Liver (tissue), 8 donors: ENCODE measurements at regions not wholly inside any gene's neighbourhood (a gene's known extent, or its start where the extent isn't known, plus 50 kb on each side); places are given as distances from the start of the nearest gene placed in this dataset.

ENCODE experiments used
- DNase-seq: peaks from one replicate; pipeline ENCODE4 v3.0.0-alpha.2; 2017; ENCODE audit warnings: low spot score
- H3K27ac ChIP-seq, 2 donors: one replicate each; pipeline ENCODE4 v1.7.0; 2013; ENCODE audit warnings: inconsistent platforms in 2 of 2, low read length in 2 of 2, control low read depth in 1 of 2, low read depth in 1 of 2, mild to moderate bottlenecking in 1 of 2
- H3K27me3 ChIP-seq, 4 donors: one replicate each; pipeline versions ENCODE4 v1.6.1 to v1.7.0; 2013; ENCODE audit warnings: low read length in 3 of 4, inconsistent platforms in 1 of 4, mild to moderate bottlenecking in 1 of 4, moderate library complexity in 1 of 4; ENCODE audit not compliant: control insufficient read depth in 4 of 4, insufficient read depth in 4 of 4
- H3K36me3 ChIP-seq, 4 donors: one replicate each; pipeline versions ENCODE4 v1.6.1 to v1.7.0; 2013; ENCODE audit warnings: low read length in 3 of 4, mild to moderate bottlenecking in 3 of 4, low read depth in 1 of 4, moderate library complexity in 1 of 4; ENCODE audit not compliant: control insufficient read depth in 4 of 4, insufficient read depth in 3 of 4
- H3K4me1 ChIP-seq, 4 donors: one replicate each; pipeline versions ENCODE4 v1.6.1 to v1.7.0; 2013; ENCODE audit warnings: low read length in 3 of 4, mild to moderate bottlenecking in 3 of 4, moderate library complexity in 1 of 4; ENCODE audit not compliant: control insufficient read depth in 4 of 4, insufficient read depth in 4 of 4
- H3K4me3 ChIP-seq, 3 donors: one replicate each; pipeline versions ENCODE4 v1.6.1 to v1.7.0; 2013; ENCODE audit warnings: low read length in 3 of 3, control low read depth in 1 of 3, low read depth in 1 of 3, mild to moderate bottlenecking in 1 of 3
- H3K9ac ChIP-seq, 2 donors: one replicate each; pipeline ENCODE4 v1.7.0; 2013; ENCODE audit warnings: low read length in 2 of 2, mild to moderate bottlenecking in 2 of 2, moderate library complexity in 2 of 2, control low read depth in 1 of 2, low read depth in 1 of 2
- H3K9me3 ChIP-seq, 4 donors: one replicate each; pipeline versions ENCODE4 v1.6.1 to v1.7.0; 2013; ENCODE audit warnings: low read length in 3 of 4; ENCODE audit not compliant: control insufficient read depth in 4 of 4
- CTCF ChIP-seq: fragments of 150-350 bp; IDR thresholded peaks from 2 replicates; pipeline ENCODE4 v1.5.1; 2017; ENCODE audit warnings: improper control_type of control experiment, low read depth, low read length; ENCODE audit not compliant: missing input control
- EGR1 ChIP-seq, 2 donors: IDR thresholded peaks; 2 replicates each; pipeline ENCODE4 v1.6.1; 2016 to 2018; ENCODE audit warnings: antibody characterized with exemption in 2 of 2, low read depth in 2 of 2
- FOXA1 ChIP-seq: IDR thresholded peaks from 2 replicates; pipeline ENCODE4 v1.6.1; 2016; ENCODE audit warnings: antibody characterized with exemption
- FOXA2 ChIP-seq: IDR thresholded peaks from 2 replicates; pipeline ENCODE4 v1.6.1; 2016; ENCODE audit warnings: antibody characterized with exemption
- GABPA ChIP-seq, 2 donors: IDR thresholded peaks in 1 of 2; conservative IDR thresholded peaks in 1 of 2; 2 replicates each; pipeline ENCODE4 v1.6.1; 2016; ENCODE audit warnings: antibody characterized with exemption in 2 of 2, mild to moderate bottlenecking in 1 of 2, moderate library complexity in 1 of 2
- HNF4A ChIP-seq, 2 donors: conservative IDR thresholded peaks; 2 replicates each; pipeline ENCODE4 v1.6.1; 2016; ENCODE audit warnings: antibody characterized with exemption in 2 of 2, mild to moderate bottlenecking in 2 of 2
- HNF4G ChIP-seq: IDR thresholded peaks from 2 replicates; pipeline ENCODE4 v1.6.1; 2016; ENCODE audit warnings: antibody characterized with exemption
- JUND ChIP-seq, 2 donors: IDR thresholded peaks; 2 replicates each; pipeline ENCODE4 v1.6.1; 2016; ENCODE audit warnings: antibody characterized with exemption in 2 of 2
- MAX ChIP-seq: IDR thresholded peaks from 2 replicates; pipeline ENCODE4 v1.6.1; 2016; ENCODE audit warnings: antibody characterized with exemption
- NR2F2 ChIP-seq: IDR thresholded peaks from 2 replicates; pipeline ENCODE4 v1.6.1; 2016; ENCODE audit warnings: antibody characterized with exemption
- RAD21 ChIP-seq, 2 donors: IDR thresholded peaks; 2 replicates each; pipeline ENCODE4 v1.6.1; 2016; ENCODE audit warnings: antibody characterized with exemption in 2 of 2, mild to moderate bottlenecking in 2 of 2
- REST ChIP-seq: IDR thresholded peaks from 2 replicates; pipeline ENCODE4 v1.6.1; 2016; ENCODE audit warnings: antibody characterized with exemption, mild to moderate bottlenecking
- RXRA ChIP-seq, 2 donors: IDR thresholded peaks; 2 replicates each; pipeline ENCODE4 v1.6.1; 2017 to 2018; ENCODE audit warnings: antibody characterized with exemption in 2 of 2, mild to moderate bottlenecking in 1 of 2
- SP1 ChIP-seq: IDR thresholded peaks from 2 replicates; pipeline ENCODE4 v1.6.1; 2018; ENCODE audit warnings: antibody characterized with exemption, mild to moderate bottlenecking
- TAF1 ChIP-seq: conservative IDR thresholded peaks from 2 replicates; pipeline ENCODE4 v1.6.1; 2016; ENCODE audit warnings: antibody characterized with exemption, mild to moderate bottlenecking
- YY1 ChIP-seq: IDR thresholded peaks from 2 replicates; pipeline ENCODE4 v1.6.1; 2016; ENCODE audit warnings: antibody characterized with exemption, mild to moderate bottlenecking
- ZBTB33 ChIP-seq: IDR thresholded peaks from 2 replicates; pipeline ENCODE4 v1.6.1; 2016; ENCODE audit warnings: antibody characterized with exemption
- WGBS: extraction: QIAGEN DNeasy Blood & Tissue Kit; methylation state at CpG from one replicate; pipeline ENCODE4 v1.1.7; 2013; 5-methylcytosine and 5-hydroxymethylcytosine counted together
- donor health status: healthy.
- donor health status: healthy.
- donor health status: healthy.
- donor health status: healthy.
- donor health status: healthy.

GRCh38 chr6:120031837-120032236 lies 682.3 kb upstream of the MAN1A1 start:
- WGBS = 65% methylated on average over 2 of the region's 2 CpGs
- TF ChIP-seq NR2F2 (no peak), RXRA (IDR thresholded peaks at IDR 0.05) (no peak), FOXA1 (no peak), REST (no peak), HNF4G (no peak), MAX (no peak), YY1 (no peak), HNF4A (conservative IDR thresholded peaks at IDR 0.05) (no peak), TAF1 (no peak), ZBTB33 (no peak), GABPA (IDR thresholded peaks at IDR 0.05 in 1 of 2, conservative IDR thresholded peaks at IDR 0.05 in 1 of 2) (no peak), SP1 (no peak), FOXA2 (no peak), EGR1 (IDR thresholded peaks at IDR 0.05; ENCODE audit: low read depth in 2 of 2) (no peak), CTCF (no peak), JUND (IDR thresholded peaks at IDR 0.05) (no peak)

GRCh38 chr6:120026791-120027190 lies 677.2 kb upstream of the MAN1A1 start:
- no peaks in the 10 kb centered on the region for H3K36me3 ChIP-seq
- no peaks in the 10 kb centered on the region for H3K9me3 ChIP-seq
- no peak overlapping the region for H3K4me3 ChIP-seq
- 54% methylated on average over 1 of the region's 1 CpG for WGBS
- no peak overlapping the region for H3K9ac ChIP-seq
- no peak for TF ChIP-seq RAD21 (IDR thresholded peaks at IDR 0.05)
- no peak for TF ChIP-seq EGR1 (IDR thresholded peaks at IDR 0.05; ENCODE audit: low read depth in 2 of 2)
- TF ChIP-seq ZBTB33 = no peak
- TF ChIP-seq MAX = no peak
- H3K27me3 ChIP-seq = no peaks in the 10 kb centered on the region
- H3K27ac ChIP-seq = no peak overlapping the region
- DNase-seq = no peak
- no peaks in the 10 kb centered on the region for H3K4me1 ChIP-seq

More at GRCh38 chr6:120031837-120032236, 682.3 kb upstream of the MAN1A1 start:
- H3K4me1 ChIP-seq = no peaks in the 10 kb centered on the region
- H3K4me3 ChIP-seq = no peak overlapping the region
- H3K27me3 ChIP-seq = no peaks in the 10 kb centered on the region
- H3K27ac ChIP-seq = no peak overlapping the region
- no peak for DNase-seq
- H3K9ac ChIP-seq = no peak overlapping the region
- no peaks in the 10 kb centered on the region for H3K9me3 ChIP-seq
- no peaks in the 10 kb centered on the region for H3K36me3 ChIP-seq
